Activated T-cell treated with anti-CD3 and anti-CD28 coated beads, Interleukin-2, amount 50 U/mL, for 48 hours (primary cell): ENCODE measurements at regions not wholly inside any gene's neighbourhood (a gene's known extent, or its start where the extent isn't known, plus 50 kb on each side); places are given as distances from the start of the nearest gene placed in this dataset.
"Not testable (repeated sequence)": the region's sequence is repeated elsewhere in the genome, so short reads cannot be mapped to it uniquely, and the experiment has no call there.

Source experiments
- DNase-seq, 2 experiments: peaks; one replicate each; pipeline ENCODE4 v3.0.0-alpha.2; 2020

DNA sequence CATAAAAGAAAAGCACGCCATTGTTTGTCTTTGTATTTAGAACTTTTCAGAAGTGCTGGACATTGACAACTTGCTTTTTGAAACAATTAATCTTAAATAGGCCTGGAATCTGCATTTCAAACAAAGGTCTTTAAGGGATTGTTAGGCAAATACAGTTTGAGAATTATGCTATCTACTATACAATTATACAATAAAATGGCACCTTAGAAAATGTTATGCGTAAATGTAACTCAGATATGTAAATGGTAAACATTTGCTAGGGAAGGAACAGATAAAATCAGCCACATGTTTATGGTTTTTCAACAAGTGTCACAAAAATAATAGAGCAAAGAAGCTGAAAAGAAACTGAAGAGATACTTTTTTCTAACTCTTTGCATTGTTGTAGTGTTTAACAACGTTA, 152.7 kb upstream of the PRSS12 start:
- DNase-seq: not testable (repeated sequence)

DNA sequence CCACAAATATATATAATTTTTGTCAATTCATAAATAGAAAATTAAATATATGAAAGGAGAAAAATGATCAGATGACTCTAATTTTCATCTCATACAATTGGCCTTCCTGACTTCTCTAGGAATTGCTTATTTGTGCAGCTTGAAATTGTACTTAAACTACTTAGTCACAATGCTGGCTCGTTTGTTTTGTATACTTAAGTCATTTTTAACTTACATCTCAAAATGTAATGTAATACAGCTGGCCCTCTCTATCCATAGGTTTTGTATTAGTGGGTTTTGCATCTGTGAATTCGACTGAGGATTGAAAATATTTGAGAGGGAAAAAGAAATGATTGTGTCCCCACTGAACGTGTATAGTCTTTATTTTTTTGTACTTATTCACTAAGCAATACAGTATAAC, 160.1 kb upstream of the PRSS12 start:
- DNase-seq: not testable (repeated sequence)

DNA sequence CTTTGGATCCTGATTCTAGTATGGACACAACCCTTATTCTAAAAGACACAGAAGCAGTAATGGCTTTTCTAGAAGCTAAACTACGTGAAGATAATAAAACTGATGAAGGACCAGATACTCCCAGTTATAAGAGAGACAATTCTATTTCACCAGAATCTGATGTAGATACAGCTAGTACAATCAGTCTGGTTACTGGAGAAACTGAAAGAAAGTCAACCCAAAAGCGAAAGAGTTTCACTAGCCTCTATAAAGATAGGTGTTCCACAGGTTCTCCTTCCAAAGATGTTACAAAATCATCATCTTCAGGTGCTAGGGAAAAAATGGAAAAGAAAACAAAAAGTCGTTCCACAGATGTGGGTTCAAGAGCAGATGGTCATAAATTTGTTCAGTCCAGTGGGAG, 161.5 kb upstream of the PRSS12 start:
- DNase-seq: not testable (repeated sequence)

DNA sequence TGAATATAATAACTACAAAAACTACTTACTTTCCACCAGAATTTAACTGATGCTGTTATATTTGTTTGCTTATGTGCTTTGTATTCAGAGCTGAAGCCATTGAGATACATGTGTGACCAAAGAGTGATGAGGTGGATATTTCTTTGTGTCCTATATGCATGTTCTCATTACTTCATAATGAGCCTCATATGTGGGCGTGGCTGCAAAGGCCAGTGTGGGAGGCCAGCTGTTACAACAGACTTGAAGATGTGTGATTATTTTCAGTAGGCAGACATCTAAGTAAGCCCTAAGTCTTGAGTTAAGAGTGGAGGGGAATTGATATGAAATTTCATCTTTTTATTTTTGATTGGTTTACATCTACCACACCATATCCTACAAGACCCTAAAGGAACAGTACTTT, 163.3 kb upstream of the PRSS12 start:
- not testable (repeated sequence) for DNase-seq

DNA sequence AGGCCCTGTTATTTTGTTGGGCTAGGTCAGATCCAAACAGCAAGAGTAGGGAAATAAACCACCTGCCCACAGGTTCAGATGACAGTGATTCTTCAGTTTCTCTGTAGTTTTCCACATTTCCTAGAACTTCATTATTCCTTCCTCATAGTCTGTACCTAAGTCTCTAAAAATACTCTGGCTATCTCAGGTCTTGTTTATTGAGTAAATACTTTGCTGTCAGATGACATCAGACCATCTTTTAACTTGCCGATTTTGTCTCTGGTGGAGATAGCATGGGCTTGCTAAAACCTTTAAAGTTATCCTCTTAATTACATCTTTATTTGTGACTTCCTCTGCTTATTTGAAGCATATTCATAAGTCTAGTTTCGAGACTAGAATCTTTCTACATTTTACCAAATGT, 155.1 kb upstream of the METTL14 start:
- not testable (repeated sequence) for DNase-seq

DNA sequence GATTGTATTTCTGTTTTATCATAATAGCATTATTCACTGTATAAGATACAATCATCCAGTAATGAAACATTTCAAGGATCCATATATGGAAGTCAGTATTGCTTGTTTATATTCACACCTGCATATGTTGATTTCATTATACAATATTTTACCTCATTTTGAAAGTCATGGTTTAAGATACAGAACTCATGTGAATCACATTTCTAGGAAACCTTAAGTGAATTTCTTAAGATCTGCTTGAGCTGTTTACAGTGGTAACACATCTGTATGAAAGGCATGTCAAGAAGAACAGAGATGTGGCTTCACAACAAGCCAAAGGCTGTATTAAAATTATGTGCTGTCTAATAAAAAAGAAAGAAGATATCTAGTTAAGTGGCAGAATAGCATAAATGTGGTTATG, 153.2 kb upstream of the METTL14 start:
- not testable (repeated sequence) for DNase-seq

DNA sequence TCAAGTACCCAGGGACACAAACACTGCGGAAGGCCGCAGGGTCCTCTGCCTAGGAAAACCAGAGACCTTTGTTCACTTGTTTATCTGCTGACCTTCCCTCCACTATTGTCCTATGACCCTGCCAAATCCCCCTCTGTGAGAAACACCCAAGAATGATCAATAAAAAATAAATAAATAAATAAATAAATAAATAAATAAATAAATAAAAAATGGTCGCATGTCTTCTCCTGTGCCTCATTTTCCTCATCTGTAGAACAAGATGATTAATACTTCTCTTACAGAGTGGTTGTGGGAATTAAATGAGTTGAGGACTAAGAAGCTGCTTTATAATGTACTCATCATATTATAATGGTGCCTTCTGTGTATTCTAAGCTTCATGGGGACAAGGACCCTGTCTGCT, 149.4 kb upstream of the METTL14 start:
- DNase-seq: not testable (repeated sequence)

DNA sequence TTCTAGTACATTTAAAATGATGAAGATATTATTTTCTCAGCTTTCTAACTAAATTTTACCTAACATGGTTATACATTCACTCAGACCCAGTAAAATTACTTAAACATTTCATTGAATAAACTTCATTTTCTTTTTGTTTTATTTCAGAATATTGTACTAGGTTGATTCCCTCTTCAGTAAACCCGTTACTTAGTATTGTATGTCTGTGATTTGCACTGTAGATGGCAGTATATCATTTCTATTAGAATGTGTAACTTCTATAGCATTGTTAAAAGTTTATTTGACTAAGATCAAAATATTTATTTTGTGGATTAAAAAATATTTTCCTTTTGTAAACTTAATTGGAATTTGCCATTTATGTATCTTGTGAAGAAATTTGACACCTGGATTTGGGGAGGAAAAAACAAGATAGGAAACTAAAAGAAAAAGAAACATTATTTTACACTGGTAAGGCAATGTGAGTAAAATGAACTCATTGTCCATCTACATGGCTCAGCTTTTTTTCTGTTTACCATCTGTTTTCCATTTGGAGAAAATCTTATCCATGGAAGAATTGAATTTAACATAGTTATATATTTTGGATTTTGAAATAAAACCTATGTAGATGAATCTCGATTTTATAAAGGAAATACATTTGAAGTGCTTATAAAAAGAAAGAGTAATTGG, 145.6 kb upstream of the METTL14 start:
- DNase-seq: not testable (repeated sequence)

DNA sequence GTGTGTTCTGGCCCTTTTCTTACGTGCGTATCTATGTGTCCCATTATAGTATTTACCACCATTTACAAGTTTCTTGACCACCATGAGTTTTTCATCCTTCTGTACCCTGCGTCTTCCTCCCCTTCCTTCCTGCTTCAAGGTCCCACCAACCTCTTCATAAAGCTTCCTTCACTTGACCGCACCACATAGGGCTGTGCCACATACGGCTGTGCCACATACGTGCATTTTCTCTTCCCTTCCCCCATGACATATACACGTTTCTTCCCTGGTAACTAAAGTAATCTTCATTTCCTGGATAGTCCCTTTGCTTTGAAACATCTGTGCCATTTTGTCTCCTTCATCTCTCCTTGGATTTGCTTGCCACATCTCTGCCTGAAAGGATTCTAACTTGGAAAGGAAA, 128.6 kb upstream of the METTL14 start:
- not testable (repeated sequence) for DNase-seq

DNA sequence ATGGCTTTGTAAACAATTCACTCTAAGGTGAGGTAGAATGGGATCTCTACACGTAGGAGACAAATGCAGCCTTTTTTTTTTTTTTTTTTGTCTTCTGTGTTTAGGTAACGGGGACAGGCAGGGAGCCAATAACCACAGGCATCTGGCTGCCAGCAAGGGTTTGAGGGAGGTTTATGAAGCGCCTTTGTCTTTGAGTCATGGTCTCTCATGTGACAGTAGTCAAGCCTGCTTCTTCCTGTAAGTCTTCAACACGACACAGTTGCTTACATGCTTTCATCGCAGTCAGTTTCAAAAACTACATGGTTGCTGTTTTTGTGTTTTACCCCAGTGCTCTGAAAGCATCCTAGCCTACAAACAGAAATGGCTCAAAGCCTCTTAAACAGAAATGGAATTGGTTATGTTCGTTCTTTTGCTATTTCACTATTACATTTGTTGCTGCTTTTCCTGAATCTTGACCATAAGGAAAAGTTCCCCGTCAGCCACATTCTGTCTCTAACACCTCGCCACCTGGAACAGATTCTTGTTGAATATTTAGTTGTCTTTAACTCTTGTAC, 127.8 kb upstream of the METTL14 start:
- no peak for DNase-seq

DNA sequence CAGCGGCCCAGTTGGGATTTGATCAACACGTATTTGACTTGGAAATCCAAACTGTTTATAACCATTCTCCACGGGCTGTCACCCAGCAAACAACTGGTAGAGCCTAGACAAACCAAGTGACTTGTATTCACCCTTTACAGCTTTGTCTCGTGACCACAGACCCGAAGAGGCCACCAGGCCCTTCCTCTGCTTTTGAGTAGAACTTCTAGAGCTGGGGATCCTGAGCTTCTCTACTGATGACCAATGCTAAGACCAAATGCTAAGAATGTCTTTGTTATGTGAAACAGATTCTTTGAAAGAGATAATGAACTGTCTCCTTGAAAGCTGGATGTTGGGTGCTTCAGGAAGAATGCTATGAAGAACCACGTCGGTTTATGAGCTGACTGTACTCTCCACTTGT, 127.0 kb upstream of the METTL14 start:
- DNase-seq: not testable (repeated sequence)

DNA sequence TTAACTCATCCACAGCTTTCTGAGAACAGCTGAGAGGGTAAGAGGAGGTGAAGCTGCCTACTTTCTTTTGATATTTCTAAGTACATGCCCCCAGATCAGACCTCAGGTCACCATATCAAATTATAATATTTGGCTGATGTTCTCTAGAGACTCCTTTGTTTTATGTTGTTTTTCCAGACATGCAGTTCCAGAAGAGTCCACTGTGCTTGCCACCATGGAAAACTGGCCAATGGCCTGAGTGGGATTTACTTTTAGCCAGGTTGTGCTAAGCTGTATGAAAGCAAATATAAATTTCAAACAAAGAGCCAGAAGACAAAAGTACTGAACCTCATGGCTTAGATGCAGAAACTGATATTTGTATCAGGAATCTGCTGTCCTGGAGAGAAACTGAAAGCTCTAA, 123.6 kb upstream of the METTL14 start:
- DNase-seq: not testable (repeated sequence)

DNA sequence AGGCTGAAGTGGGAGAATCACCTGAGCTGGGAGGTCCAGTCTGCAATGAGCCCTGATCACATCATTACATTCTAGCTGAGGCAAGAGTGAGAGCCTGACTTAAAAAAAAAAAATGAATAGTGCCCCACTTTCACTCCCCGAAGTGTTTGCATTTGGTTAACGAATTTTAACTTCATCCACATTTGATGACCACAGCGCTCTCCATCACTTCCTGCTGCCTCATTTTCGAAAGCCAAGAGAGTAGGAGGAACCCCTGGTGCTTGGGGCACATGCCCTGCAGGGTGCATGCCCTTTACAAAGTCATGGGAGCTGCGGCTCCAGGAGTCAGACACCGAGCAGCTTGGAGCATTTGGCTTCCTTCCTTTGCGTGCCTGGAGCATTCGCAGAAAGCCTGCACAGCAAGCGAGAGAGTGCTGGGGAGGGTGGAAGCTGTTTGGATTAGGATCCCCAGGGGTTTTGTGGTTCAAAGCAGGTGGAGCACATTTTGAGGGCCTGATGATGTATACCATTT, 119.1 kb upstream of the METTL14 start:
- DNase-seq: not testable (repeated sequence)

DNA sequence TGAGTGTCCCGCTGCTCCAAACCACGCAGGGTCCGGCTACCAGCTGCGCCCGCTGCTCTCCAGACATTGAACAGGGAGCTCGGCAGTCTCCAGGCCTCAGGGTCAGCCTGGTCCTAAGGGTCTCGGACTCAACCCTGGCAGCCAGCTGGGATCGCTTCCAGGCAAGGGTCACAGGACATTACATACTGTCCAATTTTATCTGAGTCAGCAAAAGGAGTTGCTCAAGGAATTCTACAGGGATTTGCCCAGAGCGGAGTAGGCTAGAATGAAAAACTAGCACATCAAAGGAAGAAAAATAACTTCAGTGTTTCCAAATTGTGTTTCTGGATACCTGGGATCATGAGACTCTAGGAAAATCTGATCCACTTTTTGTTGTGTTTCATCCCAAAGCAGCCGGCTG, 112.2 kb upstream of the METTL14 start:
- not testable (repeated sequence) for DNase-seq

DNA sequence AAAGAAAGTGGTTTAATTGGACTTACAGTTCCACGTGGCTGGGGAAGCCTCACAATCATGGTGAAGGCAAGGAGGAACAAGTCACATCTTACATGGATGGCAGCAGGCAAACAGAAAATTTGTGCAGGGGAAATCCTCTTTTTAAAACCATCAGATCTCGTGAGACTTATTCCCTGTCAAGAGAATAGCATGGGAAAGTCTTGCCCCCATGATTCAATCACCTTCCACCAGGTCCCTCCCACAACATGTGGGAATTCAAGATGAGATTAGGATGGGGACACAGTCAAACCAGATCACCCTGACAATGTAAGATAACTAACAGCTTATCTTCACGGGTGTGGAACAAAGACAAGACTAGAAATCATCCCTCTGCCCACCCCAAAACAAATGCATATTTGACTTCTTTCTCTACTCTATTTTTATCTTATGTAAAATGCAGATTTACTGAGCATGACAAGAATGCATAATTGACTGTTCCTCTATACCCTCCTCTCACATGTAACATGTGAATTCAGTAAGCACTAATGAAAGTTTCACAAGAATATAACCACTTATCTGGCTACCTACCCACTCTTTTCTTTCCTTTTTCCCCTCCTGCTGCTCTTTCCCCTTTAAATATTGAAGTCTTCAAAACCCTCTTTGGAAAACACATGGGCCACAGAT, 110.8 kb upstream of the METTL14 start:
- DNase-seq: not testable (repeated sequence)

DNA sequence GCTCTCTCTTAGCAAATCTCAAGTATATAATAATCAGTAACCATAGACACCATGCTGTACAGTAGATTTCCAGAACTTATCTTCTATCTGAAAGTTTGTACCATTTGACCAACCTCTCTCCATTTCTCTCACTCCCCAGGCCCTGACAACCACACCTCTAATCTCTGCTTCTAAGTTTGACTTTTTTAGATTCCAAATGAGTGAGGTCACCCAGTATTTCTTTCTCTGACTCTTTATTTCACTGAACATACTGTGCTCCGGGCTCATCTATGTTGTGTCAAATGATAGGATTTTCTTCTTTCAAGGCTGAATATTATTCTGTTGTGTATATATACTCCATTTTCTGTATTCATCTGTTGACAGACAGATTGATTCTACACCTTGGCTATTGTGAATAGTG, 110.1 kb upstream of the METTL14 start:
- not testable (repeated sequence) for DNase-seq

DNA sequence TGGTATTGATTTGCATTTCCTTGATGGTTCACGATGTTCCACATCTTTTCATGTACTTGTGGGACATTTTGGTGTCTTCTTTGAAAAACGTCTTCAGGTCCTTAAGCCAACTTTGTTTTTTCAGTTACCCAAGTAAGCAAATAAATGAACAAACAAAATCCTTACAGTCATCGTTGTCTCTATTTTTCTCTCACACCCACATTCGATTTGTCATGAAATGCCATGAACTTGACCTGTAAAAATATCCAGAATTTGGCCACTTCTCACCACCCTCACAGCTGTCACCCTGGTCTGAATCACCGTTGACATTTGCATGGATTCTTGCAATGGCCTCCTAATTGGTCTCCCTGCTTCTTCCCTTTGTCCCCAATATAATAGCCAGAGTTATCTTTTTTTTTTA, 109.5 kb upstream of the METTL14 start:
- DNase-seq: not testable (repeated sequence)

DNA sequence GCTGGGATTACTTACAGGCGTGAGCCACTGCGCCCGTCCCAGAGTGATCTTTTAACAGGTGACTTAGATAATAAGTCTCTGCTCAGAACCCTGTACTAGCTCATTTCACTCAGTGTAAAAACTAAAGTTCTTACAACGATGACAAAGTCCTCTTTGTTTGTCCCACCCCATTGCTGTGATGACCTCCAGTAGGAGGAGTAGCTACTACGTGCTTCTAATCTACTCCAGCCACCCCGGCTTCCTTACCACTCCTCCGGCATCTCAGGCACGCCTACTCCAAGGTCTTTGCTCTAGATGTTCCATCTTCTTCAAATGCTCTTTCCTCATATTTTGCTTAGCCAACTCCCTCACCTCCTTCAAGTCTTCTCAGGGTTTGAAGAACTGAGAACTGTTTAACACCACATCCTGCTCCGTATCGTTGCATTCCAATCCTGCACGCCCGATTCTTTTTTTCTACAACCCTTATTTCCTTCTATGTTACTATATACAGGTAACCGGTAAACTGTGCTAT, 108.4 kb upstream of the METTL14 start:
- not testable (repeated sequence) for DNase-seq

DNA sequence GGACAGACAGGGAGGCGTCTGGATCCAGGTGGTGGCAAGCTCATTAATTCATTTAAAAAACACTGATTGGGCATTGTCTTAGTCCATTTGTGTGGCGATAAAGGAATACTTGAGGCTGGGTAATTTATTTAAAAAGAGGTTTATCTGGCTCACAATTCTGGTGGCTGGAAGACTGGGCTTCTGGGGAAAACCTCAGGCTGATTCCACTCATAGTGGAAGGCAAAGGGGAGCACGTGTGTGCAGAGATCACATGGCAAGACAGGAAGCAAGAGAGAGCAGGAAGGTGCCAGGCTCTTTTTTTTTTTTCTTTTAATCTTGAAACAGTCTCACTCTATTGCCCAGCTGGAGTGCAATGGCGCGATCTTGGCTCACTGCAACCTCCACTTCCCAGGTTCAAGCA, 100.2 kb upstream of the METTL14 start:
- no peak for DNase-seq

DNA sequence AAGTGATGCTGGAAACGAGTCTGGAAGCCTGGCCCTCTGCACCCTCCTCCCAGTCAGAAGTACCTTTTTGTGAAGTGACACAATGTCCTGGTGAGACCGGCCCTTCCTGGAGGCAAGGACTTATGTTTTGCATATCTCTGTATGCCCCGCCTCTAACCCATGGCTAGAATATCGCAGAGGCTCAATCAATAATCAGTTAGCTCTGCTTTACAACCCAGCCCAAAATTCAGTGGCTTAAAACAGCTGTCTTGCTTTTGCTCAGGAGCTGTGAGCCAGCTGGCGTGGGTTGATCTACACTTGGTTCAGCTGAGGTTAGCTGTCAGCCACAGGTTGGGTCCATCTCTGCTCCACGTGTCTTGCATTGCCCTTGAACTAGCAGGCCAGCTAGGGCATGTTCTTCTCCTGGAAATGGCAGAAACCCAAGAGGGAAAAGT, 98.8 kb upstream of the METTL14 start:
- no peak for DNase-seq

DNA sequence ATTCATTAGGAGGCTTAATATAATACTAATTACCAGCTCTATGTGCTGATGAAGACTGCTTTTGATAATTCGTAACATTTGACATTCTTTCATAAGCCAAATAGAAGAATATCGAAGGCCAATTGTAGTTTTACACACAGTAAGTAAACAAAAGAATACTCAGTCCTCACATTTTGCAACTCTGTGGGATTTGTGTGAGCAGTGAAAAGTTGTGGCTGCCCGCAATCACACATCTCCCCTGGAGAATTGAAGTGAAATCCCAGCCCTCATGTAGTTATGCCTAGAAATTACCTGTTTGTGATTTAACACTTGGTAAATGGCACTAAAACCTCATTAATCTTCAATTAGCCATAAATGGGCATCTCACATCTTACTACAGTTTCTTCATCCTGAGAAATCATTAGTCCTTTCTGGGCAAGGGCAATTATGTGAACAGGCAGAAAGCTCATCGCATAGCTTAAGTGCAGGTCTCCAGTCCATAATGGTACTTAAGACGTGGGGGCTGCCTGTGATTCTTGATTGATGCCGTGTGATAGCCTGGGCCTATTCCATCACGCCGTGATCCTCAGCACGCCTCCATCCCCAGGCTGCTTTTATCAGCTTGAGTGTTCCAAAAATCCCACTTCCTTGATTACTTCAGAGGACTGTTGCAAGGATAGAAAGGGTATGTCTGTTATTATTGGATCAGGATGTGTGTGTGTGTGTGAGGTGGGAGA, 97.9 kb upstream of the METTL14 start:
- no peak for DNase-seq

DNA sequence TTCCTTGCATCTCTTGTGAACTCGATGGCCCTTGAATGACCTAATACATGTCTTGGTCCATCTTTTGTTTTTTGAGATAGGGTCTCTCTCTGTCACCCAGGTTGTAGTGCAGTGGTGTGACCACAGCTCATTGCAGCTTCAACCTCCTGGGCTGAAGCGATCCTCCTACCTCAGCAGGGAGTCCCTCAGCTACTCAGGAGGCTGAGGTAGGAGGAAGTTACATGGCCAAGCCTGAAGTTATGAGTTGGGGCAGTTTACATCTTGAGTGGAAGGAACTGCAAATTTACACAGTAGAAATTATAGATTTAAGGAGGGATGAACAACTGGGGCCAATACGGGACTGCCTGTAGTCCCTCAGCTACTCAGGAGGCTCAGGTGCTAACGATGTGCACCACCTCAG, 97.2 kb upstream of the METTL14 start:
- no peak for DNase-seq

DNA sequence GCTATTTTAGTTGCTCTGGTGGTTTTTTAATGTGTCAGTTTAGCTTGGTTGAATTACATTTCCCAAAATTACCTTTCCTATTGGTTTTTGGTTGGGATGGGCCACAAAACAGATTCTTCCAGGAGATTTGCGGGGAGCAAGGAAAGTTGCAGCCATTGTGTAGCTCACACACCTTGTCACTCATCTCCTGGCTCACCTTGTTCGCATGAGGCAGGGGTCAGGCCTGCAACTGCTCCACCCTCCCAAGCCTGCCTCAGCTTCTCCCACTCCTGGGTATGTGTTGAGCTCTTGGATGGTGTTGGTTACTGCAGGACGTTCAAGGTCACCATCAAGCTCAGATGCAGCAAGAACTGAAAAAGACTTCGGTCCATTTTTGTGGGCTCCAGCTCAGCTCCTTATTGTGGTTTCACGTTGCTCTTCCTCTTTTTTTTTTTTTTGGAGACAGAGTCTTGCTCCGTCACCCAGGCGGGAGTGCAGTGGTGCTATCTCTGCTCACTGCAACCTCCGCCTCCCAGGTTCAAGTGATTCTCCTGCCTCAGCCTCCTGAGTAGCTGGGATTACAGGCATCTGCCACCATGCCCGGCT, 95.6 kb upstream of the METTL14 start:
- no peak for DNase-seq
